ENCODE measurements at regions not wholly inside any gene's neighbourhood (a gene's known extent, or its start where the extent isn't known, plus 50 kb on each side); places are given as distances from the start of the nearest gene placed in this dataset.
"Not testable (repeated sequence)": the region's sequence is repeated elsewhere in the genome, so short reads cannot be mapped to it uniquely, and the experiment has no call there.

DNA sequence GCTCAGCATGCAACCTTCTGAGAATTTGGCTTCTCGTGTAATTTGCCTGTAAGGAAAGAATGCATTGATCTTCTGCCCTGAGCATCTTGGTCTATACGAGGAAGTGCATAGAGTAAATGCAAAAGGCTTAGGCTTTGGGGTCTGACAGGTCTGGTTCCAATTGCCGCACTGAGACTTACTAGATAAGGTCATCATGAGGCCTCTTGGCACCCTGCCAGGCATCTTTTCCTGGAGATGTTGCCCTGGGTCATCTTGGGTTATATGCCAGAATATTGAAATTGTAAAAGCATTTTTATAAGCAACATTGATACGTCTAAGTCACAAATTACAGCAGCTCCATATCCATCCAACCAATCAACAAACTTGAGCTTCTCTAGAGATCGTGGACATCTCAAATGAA is 108.8 kb upstream of the WARS2 start:
- ATAC-seq (no peak), DNase-seq (no peak)
- intact Hi-C loops (cut with micrococcal nuclease), result no loop called here

DNA sequence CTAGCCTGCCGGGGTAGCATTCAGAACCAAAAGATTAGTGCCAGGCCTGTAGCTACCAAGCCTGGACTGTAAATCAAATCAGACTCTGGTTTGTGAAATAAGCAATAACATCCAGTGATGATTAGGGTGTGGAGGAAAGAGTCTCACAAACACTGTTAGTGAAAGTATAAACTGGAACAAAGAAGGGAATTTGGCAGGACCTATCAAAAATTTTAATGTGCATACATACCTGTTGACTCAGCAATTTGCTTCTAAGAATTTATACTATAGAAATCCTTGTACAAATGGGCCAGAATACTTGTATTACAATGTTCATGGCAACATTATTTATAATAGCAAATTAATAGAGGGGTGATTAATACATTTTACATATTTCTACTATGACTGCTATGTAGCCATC is 109.8 kb upstream of the WARS2 start:
- intact Hi-C loops (cut with micrococcal nuclease), result no loop called here
- ATAC-seq, result no peak
- DNase-seq, result no peak

DNA sequence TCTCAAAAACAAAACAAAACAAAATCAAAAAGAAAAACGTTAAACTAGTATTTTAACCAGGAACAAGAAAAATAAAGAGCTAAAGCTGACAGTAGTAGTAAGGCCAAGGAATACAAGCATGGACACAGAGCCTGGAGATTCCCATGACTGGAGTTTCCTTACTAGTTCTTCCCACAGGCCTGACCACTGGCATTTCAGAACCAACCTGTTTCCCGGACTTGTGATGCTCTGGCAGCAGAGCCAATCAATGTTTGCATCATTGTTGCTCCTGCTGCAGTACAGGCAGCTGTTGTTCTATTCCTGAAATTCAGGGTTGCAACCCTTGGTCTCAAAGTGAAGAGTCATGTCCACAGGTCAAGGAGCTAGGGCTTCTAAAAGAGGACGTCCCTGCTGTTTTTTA is 111.3 kb upstream of the WARS2 start:
- intact Hi-C loops (cut with micrococcal nuclease), result no loop called here
- no peak for DNase-seq
- no peak for ATAC-seq

DNA sequence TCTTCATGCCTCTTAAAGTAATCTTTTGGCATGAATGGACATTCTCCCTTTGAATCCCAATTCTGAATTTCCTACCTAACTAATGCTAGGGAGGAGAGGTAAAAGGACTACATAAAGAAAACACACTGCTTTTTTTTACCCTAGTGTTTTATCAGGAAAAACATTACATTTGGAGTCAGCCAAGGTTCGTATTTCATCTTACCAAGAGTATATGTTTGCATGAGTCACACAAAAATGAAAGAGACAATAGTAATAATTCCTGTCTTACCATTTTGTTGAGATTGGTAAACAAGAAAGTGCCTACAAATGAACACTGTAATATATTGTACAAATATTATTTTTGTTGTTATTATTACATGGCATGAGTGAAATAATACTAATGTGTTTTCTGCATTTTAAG is 112.9 kb upstream of the WARS2 start:
- DNase-seq (no peak), ATAC-seq (no peak)
- intact Hi-C loops (cut with micrococcal nuclease), result no loop called here

DNA sequence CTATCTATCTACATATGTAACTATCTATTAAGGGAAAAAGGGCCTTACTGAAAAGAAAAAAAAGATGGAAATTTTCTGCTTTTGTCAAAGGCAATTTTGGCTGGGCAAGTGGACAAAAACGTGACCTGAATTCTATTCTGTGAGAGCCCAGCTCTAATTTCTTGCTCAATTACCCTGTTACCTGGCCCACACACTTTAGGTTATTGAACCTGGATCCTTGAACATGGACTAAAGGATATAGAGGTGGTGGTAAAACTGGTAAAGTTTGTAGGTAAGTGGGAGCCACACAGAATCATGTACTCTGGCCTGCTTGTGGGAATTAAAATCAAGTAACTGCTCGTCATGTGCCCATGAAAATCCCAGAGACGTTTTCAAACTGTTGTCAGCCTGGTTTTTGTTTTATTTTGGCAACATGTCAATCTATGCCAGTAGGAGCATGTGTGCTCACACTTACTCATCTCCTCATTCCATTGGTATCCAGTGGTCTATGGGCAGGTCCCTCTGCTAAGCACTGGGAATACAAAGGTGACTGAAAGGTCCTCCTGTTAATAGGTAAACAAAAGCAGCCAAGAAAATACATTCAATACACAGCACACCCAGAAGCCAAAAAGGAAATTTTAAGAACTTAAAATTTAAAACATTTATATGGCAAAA is 113.7 kb upstream of the WARS2 start:
- intact Hi-C loops (cut with micrococcal nuclease), result no loop called here
- ATAC-seq (no peak), DNase-seq (no peak)

DNA sequence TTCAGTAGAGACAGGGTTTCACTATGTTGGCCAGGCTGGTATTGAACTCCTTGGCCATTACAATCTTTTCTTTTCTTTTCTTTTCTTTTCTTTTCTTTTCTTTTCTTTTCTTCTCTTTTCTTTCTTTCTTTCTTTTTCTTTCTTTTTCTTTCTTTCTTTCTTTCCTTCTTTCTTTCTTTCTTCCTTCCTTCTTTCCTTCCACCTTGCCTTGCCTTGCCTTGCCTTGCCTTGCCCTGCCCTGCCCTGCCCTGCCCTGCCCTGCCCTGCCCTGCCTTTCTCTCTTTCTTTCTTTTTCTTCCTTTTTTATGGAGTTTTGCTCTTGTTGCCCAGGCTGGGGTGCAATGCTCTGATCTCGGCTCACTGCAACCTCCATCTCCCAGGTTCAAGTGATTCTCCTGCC is 112.5 kb upstream of the HAO2 start:
- ATAC-seq; DNase-seq; intact Hi-C loops (cut with micrococcal nuclease): not testable (repeated sequence)

DNA sequence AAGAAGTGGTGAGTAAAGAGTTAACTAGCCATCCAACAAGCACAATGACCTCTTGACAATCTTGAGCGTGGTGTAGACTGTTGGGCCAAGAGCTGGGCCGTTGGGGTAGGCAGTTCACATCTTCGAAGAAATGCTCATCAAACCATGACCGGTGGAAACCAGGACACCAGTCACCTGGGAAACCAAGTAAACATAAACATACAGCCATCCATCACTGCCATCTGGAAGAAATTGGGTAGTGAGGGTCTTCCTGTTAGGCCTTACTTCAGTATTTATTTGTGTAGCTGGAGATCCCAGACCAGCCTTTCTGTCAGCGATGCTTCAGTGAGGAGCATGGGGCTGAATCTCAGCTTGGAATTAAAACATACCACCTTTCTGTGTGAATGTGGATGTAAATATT is 108.1 kb upstream of the HAO2 start:
- DNase-seq (no peak), ATAC-seq (no peak)
- intact Hi-C loops (cut with micrococcal nuclease), result no loop called here

DNA sequence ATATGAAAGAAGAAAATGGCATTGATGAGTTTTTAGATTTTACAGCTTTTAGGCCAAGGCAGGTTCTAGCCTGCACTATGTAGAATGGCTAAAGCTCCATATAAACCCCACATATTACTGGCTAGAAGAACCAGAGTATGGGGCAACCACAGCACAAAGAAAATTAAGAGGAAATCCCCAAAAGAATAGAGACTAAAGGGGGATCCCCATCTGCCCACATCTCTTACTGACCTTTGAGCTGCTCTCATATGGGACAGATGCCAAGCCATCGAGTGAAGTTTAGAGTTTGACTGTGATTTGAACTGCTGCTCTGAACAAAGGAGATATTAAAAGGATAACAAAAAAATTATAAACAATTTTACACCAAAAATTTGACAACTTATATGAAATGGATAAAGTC is 102.2 kb upstream of the HAO2 start:
- intact Hi-C loops (cut with micrococcal nuclease), result no loop called here
- no peak for DNase-seq
- ATAC-seq, result no peak

DNA sequence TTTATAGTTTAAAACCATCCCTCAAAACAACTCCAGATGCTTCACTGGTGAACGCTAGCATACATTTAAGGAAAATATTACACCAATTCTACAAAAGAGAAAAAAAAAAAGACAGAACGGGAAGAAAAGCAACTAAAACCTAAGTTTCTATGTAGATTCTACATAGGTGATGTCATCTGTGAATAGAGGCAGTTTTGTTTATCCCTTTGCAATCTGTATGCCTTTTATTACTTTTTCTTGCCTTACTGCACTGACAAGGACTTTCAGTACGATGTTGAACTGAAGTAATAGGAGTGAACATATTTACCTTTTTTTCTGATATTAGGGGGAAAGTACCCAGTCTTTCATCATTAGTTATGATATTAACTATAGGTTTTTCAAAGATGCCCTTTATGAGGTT is 101.7 kb upstream of the HAO2 start:
- ATAC-seq, result no peak
- DNase-seq, result no peak
- intact Hi-C loops (cut with micrococcal nuclease), result no loop called here

DNA sequence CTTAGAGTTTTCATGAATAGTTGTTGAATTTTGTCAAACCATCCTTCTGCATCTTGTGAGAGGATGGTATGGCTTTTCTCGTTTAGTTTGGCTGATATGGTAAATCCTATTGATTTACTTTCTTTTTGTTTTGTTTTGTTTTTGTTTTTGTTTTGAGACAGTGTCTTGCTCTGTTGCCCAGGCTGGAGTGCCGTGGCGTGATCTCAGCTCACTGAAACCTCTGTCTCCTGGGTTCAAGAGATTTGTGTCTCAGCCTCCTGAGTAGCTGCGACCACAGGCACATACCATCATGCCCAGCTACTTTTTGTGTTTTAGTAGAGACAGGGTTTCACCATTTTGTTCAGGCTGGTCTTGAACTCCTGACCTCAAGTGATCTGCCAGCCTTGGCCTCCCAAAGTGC is 101.3 kb upstream of the HAO2 start:
- intact Hi-C loops (cut with micrococcal nuclease); ATAC-seq; DNase-seq: not testable (repeated sequence)

DNA sequence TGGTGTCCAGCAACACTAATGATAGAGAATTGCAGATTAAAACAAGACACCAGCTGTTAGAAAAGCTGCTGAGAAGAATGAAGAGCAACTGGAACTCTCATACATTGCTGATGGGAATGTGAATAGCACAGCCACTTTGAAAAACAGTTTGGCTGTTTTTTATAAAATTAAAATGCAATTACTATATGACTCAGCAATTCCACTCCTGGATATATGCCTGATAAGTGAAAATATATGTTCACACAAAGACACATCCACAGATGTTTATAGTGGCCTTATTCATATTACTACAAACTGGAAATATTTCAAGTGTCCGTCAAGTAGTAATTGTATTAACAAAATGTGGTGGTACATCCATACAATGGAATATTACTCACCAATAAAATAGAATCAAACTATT is 99.7 kb upstream of the HAO2 start:
- ATAC-seq (no peak), DNase-seq (no peak)
- intact Hi-C loops (cut with micrococcal nuclease), result no loop called here

DNA sequence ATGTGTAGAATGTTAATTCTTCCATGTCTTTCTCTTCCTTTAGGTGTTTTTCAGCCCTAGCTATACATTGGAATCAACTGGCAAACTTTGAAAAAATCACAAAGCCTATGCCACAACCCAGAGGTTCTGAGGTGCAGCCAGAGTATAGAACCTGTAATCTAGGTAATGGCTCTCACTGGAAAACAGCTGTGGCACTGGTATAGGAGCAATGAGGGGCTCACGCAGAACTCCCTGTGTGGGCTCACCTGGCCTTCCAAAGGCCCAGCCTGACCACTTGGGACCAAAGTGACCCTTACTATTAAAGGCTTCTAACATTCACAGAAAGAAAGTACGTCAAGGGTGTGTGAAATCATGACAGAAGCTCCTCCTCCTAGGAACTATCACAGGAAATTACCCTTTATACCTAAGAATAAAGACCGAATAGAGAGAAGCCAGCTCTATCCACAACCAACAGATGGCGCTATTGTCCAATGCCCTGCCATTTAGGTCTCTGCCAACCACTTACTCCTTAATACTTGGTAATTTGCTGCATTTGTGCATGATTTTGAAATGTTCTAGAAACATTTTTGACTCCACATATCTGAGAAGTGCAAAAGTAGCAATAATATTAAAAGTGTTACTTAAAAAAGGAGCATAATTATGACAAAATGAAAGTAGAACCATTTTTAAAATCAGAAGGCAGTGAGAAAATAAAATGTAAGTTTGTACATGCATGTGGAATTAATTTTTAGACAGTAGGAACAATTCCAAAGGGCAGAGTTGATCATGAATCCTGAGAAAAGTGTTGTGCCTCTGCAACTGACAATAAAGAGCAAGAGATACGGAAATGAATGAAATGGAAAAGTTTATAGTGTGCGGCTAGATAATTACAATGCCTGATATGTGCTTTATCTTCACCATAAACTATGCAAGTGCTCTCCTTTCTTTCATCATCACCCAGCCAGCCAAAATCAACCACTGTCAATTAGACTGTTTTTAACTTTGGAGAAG is 93.1 kb upstream of the HAO2 start:
- intact Hi-C loops (cut with micrococcal nuclease), result loop anchor here (10.0 kb wide), 1 partner anchor 89 kb away; the partner anchor contains the start of gene HAO2
- ATAC-seq, result peak; percentile 47

DNA sequence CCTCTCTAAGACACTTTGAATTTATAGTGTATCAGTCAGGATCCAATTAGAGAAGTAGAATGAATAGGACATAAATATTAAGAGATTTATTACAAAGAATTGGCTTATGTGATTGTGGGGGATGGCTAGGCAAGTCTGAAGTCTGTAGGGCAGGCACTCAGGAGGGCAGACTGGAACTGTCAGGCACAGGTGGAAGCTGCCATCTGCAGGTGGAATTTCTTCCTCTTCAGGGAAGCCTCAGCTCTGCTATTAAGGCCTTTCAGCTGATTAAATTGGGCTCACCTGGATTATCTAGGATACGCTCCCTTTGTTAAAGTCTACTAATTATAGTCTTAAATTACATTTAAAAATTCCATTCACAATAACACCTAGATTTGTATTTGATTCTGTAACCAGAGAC is 92.0 kb upstream of the HAO2 start:
- intact Hi-C loops (cut with micrococcal nuclease), result loop anchor here (10.0 kb wide), 1 partner anchor 88 kb away; the partner anchor contains the start of gene HAO2
- DNase-seq, result no peak
- no peak for ATAC-seq

More for the DNA sequence above, 93.1 kb upstream of the HAO2 start:
- DNase-seq, result no peak

DNA sequence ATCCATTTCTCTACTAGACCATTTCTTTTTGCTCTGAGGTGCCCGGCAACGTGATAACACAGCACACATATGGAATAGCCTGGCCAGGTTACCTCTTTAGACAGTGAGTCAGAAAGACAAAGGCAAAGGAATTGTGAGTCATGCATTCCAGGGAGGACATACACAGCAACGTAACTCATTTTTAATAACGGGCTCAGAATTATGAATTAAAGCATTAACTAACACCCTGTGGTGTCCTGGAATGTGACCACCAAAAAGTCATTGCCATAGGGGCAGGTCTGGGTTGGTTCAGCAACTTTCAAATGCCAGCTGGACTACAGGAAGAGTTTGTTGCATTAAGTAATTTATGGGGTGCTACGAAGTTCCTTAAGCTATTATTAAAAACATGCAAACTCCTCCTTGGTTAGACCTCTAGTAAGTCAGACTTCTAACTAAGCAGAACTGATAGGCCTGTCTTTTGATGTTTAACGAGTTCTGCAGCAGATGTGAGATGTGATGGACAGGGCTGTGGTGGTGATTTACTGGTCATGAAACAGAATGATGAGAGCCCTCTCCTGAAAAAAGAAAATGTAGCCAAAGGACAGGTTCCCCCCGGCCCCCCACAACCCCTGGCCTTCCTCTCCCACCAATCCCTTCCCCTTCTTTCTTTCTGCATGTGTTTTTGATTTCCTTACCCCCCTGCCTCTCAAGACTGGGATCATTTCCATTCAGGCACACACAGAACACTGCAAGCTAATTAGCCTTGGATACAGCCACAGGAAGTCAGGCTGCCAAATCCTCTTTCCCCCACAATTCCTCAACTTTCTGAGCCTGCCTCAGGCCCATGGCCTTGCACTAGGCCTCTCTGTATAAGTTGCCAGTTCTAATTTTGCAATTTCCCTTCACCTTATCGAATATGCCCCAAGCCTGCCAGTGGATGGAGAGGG is 88.9 kb upstream of the HAO2 start:
- no peak for ATAC-seq
- no peak for DNase-seq
- intact Hi-C loops (cut with micrococcal nuclease), result loop anchor here (10.0 kb wide), 1 partner anchor 85 kb away; the partner anchor contains the start of gene HAO2

DNA sequence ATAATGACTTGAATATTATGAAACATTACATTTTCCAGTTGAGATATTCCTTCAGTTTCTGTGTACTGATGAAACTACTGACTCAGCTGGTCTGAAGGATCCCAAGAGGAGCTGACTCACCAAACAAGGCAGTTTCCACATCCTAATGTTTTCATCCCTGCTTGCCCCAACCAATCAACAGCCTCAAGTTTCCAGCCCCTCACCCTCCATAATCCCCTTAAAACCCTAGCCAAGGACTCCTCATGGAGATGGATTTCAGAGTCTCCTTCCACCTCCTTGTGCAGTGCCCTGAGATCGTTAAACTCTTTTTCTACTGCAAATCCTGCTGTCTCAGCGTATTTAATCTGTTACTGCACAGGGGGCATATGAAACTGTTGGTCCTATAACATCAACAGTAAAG is 83.1 kb upstream of the HAO2 start:
- DNase-seq, result no peak
- no peak for ATAC-seq
- intact Hi-C loops (cut with micrococcal nuclease), result no loop called here

DNA sequence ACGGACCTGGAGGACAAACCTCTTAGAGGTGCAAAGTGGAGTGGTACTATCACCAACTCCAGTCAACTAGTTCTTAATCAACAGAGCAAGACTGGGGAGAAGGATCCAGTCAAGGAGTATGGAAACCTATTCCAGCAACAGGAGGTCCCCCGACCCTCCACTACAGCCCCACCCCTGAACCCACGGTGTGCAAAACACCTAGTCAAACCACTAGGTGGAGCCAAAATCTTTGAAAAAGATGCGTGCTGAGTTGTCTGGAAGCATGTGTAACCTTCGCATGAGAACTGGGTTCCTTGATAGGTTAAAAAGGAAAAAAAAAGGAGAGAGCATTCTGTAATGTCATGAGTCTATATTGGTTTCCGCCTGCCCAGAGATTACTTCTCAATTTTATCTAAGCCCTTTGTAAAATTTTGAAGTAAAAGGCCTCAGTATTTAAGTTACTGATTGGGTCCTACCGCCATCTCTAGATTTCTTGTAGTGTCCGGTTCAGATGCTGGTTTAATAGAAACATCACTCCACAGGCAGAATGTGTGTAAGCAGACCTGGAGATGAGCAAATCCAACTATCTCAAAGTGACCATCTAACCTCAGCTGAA is 81.9 kb upstream of the HAO2 start:
- intact Hi-C loops (cut with micrococcal nuclease), result no loop called here
- DNase-seq, result no peak
- ATAC-seq, result no peak

DNA sequence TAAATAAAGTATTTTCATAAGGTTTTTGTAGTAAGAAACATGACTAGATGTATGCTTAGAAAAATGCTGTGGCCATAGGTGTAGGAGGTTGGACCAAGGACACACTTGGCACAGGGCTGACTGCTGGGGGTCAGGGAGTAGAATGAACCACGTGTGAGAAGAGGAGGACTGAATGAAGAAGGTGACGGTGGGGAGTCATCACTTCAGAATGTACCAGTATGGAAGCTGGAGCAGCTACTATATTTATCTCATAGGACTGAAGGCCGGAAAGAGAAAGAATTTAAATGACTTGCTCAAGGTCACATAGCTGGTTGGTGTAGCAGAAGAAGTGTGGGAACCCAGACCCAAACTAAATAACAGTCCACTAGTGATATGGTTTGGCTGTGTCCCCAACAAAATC is 79.8 kb upstream of the HAO2 start:
- intact Hi-C loops (cut with micrococcal nuclease), result no loop called here
- DNase-seq (no peak), ATAC-seq (no peak)

DNA sequence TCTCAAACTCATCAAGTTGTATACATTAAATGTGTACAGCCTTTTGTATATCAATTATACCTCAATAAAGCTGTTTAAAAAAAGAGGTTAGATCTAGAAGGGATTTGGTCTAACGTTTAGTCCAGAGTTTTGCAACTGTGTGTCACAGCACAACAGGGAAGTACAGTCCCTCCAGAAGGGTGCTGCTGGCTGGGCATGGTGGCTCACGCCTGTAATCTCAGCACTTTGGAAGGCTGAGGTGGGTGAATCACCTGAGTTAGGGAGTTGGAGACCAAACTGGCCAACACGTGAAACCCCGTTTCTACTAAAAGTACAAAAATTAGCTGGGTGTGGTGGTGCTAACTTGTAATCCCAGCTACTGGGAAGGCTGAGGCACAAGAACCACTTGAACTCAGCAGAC is 78.3 kb upstream of the HAO2 start:
- ATAC-seq, result no peak
- intact Hi-C loops (cut with micrococcal nuclease), result no loop called here

DNA sequence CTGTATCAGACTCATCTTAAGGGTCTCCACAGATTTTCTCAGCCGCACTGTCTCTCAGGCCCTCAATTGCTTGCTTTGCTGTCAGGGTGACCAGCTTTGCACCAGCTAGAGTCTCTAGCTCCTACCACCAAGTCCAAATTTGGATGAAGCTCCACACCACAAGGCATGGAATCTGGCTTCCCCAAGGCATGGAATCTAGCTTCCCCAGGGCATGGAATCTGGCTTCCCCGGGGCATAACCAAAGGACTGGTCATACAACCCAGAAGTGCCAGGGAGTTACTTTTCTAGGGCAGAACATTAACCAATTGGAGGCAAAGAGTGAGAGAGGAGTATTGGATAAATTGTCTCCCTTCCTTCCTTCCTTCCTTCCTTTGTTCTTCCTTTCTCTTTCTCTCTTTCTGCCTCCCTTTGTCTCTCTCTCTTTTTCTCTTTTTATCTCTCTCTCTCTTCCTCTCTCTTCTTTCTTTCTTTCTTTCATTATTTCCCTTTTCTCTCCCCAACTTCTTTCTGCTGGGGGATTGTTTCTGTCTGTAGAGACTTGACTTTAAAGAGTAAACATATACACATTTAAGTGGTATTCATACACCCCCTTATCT is 76.9 kb upstream of the HAO2 start:
- intact Hi-C loops (cut with micrococcal nuclease), result no loop called here
- ATAC-seq (no peak), DNase-seq (no peak)

More for the DNA sequence above, 78.3 kb upstream of the HAO2 start:
- DNase-seq, result no peak

Measured in left ventricle myocardium superior (tissue), 1 donor.